RPMI7951 (cell line): ENCODE measurements at regions not wholly inside any gene's neighbourhood (a gene's known extent, or its start where the extent isn't known, plus 50 kb on each side); places are given as distances from the start of the nearest gene placed in this dataset.

Experiments
- DNase-seq: peaks from one replicate; pipeline ENCODE4 v3.0.0-alpha.2; 2012; ENCODE audit warnings: low read depth

DNA sequence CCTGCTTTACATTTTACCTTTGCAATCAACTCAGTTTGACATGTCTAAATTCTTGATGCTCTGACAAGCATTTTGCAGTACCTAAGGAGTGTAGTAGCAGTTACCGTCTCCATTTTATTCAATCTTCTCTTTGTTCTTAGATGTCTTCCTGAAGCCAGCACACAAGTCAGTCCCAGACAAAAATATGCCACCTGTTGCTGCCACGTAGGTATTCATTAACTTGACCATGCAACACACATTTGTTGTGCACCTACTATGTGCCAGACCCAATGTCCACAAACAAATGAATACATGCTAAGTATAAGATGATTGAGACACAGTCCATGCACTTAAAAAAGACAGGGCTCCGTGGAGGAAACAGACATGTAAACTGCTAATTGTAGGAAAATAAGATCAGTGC, 81.5 kb upstream of the NGF start:
- no peak for DNase-seq

DNA sequence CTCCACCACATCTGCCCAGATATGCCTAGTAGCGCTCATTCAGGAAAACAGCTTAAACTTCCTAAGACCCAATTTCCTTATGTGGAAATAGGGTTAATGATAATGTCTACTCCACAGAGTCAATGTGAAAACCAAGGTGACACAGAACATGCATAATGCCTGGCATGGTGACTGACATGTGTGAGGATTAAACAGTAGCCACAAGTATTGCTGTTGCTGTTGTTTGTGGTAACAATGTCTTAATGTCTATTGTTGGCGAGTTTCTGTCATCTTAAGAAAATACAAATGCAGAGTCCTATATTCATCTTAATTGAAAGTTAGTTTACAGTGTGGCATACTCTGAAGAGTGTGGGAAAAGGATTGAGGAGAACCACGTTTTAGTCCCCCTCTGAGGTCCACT, 75.6 kb upstream of the NGF start:
- DNase-seq: no peak

DNA sequence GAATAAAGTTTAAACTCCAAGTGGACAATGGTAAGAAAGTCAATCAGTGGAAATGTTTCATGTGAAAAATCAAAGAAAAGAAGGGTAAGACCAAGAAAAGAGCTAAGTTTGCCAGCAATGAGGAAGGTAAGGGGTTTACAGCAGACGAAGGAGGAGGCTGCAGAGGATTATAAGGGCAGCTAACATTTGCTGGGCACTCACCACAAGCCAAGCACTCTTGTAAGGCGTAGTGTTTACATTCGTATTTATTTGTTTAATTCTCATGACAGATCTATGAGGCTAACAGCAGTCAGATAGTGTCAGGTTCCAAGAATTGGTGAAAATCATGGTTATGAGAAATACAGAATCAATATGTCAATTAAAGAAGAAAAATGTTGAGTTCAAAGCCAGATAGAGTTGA, 75.2 kb upstream of the NGF start:
- no peak for DNase-seq

DNA sequence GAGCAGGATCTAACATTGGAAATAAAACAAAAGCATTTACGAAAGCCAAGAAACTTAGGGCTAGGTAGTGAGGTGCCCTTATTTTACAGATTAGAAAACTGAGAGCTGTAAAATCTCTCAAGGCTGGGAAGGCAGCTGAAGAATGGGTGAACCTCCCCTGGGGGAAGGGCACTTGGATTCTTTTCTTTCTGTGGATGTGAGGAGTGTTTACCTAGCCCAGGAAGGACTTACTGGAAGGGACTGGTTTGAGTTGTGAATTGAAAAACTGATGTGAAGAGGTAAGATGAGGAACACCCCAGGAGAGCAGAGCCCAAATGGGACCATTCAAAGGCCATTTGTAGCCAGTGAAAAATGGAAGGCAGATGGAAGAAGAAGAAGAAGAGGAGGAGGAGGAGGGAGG, 74.7 kb upstream of the NGF start:
- no peak for DNase-seq

DNA sequence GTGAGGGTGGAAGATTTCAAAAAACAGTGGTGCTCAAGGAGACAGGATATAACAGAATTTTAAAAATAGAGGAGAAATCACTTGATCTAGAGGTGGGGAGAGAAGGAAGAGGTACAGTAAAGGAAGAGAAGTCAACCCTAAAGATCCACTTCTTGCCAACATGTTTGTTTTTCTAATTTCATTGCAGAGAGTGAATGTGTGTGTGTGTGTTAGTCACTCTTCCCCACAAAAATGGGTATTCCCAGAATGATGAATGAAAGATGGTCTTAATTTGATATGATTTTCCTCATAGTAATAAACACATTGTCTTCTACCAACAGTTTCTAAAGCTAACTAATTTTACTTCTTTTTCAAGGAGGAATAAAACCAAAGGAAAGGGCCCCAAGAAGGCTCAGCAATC, 74.2 kb upstream of the NGF start:
- DNase-seq: no peak

DNA sequence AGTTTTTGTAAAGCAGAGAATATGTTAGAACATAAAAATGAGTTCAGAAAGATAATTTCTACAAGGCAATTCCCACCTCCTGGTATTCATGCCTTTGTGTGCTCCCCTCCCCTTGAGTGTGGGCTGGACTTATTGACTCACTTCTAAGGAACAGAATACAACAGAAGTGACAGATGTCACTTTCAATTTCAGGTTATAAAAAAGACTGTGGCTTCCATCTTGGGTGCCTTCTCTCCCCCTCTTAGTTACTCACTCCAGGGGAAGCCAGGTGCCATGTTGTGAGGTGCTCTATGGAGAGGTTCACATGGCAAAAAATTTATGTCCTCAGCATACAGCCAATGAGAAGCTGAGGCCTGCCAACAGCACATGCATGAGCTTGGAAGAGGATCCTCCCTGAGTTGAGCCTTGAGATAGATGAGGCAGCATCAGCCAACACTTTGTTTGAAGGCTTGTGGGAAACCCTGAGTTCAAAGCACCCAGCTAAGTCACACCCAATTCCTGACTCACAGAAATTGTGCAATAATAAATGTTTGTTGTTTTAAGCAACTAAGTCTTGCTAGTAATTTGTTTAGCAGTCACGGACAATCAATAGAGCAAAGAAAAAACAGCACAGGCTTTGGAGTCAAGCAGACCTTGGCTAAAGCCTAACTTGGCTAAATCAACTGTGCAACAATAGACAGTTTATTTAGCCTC, 73.5 kb upstream of the NGF start:
- peak; percentile 82 for DNase-seq

DNA sequence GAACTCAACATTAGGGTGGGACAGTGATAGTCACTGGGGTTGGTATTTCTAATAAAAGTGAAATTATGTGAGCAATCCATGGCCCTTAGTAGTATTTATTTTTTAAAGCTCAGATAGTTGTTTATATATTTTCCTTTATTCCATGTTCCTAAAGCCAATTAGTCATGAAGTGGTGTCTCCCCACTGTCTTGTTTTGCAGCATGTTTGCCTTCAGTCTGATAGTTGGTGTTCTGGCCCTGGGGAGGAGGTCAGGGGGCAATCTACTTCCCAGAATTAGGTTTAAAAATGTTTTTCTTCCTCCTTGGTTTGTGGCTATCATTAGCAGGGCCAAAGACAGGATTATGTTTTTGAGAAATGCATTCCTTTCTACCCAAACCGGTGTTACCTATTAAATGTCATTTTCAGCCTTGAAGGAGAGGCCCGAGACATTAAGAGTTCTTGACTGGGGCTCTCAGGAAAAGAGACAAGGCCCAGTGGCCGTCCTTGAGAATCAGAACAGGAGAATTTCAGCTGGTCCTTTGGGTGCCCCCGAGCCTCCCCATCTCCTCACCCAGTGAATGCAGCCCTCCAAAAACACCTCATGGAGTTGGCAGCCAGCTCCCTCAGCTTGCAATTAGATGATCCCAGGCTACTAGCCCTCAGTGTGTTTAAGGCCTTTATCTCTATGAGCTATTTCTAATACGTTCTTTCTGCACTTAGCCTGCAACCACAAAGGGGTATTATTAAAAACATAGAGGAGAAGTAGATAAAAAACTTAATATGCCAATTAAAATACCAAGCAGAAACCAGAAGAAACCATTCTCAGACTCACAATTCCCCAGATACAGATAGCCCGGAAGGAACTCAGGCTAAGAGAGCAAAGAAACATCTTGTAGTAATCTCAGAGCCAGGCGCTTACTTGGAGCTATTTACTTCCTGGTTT, 71.3 kb upstream of the NGF start:
- no peak for DNase-seq

DNA sequence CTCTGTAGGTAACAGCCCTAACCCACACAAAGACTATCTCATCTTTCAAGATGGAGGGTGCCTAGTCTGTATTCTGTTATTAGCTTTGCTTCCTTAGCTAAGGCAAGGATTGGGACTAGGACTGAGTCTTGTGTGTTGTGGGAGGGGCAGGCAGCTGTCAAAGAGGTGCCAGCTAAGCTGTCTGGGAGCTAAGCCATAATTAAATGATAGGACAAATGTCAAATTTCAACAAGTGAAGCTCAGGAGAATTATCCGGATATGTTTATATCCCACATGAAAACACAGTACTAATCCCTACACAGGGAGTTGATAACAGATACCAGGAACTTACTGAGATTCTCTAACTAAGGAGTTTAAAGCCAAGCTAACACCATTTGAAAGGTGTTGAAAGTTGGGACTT, 70.5 kb upstream of the NGF start:
- DNase-seq: no peak

DNA sequence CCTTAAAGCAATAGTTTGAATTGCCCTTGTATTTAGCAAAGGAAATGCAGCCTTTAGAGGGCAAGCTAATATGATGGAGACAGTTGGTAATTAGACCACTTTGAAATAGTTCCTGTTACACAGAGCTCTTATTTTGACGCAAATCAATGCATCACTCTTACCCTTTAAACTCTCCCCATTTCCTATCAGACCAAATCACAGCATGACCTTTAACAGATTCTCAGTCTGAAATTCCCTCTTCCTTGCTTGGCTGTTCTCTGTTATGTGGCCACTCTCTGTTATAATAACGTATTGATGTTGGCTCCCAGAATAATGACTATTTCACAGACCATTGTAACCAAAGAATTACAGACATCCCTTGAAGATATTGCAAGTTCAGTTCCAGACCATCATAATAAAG, 66.9 kb upstream of the NGF start:
- DNase-seq: no peak

DNA sequence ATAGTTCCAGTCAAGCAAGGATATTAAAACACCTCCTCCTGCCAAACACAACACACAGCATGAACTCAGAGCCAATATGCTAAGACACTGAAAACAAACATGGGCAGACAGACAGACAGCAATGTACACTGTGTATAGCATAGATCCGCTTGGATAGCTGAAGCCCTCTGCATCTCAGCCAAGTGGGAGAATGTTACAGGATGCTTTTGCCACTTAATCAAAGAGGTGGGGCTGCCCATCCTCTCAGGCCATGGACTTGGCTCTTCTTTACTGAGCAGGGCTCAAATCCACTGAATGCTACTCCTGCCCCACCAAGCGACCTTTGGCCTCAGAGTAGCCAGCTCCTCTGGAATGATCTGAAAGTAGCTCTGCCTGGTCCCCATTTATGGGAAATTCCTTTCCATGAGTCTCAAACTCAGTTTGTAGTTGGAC, 64.7 kb upstream of the NGF start:
- DNase-seq: no peak

DNA sequence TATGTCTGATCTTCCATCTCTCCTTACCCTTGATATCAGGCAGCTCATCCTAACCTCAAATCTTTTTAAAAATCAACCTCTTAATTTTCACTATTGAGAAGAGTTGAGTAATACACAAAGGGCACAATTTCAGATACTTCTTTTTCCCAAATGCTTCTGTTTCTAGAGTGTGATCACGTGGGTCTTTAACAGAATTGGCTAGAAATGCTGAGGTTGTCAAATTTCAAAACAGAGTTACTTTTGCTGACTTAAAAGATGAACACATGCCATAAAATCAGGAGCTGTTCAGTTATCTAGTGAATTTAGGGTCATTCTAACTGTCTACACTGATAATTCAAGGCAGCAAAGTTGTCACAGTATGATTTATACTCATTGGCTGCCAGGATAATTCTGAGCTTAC, 63.6 kb upstream of the NGF start:
- no peak for DNase-seq

DNA sequence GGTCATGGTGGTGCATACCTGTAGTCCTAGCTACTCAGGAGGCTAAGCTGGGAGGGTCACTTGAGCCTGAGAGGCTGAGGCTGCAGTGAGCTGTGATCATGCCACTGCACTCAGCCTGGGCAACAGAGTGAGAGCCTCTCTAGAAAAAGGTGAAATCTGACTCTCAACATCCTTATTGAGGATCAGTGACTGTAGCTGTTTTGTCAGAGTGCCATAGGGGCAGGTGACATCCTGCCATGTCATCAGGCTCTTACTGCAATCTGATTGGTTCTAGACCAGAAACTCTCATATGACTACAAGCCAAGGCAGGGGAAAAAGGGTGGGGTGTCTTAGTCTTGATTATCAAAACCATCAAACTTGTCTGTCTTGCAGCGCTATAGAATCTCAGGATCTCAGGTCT, 62.8 kb upstream of the NGF start:
- DNase-seq: no peak

DNA sequence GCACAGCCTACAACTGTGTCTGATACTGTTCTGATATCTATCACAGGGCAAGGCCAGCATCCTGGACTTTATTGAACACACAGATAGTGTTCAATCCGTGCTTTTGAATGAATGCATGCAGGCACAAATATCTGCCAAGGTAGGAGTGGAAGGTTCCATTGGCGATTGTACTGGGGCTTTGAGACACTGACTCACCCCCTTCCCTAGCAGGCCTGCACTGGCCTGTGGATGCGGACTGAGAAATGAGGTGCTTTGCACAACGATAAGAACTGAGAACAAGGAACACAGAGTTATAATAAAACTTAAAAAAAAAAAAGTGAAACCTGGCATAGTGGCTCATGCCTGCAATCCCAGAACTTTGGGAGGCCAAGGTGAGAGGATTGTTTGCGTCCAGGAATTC, 62.4 kb upstream of the NGF start:
- no peak for DNase-seq

DNA sequence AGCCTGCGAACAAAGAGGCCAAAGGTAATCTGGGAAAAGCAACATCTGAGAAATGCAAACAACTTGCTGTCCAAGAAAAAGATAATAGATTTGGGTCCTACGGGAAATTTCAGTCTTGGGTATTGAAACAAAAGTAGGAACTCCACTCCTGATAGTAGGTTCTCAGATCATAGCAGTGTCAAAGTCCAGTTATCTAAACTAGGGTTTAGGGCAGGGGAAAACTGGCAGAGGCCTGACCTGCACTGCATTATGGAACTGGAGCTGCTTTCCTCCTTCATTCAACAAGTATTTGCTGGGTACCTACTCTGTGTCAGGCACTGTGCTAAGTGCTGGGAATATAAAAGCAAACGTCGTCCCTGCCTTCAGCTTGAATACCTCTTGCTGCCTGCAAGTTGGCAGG, 60.7 kb upstream of the NGF start:
- DNase-seq: no peak
